HG02970 (cell line): ENCODE measurements at regions not wholly inside any gene's neighbourhood (a gene's known extent, or its start where the extent isn't known, plus 50 kb on each side); places are given as distances from the start of the nearest gene placed in this dataset.
"Not testable (repeated sequence)": the region's sequence is repeated elsewhere in the genome, so short reads cannot be mapped to it uniquely, and the experiment has no call there.

Experiments
- ATAC-seq: cut with Tn5 transposase; IDR thresholded peaks from one replicate; pipeline ENCODE4 v1.9.1; 2021; ENCODE audit warnings: mild to moderate bottlenecking, moderate library complexity, moderate number of reproducible peaks; ENCODE audit not compliant: unreplicated experiment, low FRiP score

DNA sequence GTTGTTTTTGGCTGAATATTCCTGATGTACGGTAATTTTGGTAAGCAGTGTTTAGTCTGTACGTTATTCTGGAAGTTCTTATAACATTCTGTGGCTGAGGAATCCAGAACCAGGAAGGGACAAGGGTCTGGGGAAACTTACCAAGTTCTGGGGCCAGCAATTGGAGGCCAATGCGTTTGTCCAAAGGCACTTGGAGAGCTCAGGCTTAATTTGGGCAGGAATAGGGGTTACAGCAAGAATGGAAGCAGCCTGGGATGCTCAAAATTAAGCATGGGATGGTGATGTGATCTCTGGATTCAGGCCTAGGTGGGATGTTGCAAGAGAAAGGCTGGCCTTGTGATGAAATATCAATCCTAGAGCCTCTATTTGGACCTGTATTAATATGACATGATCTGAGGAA, 235.2 kb upstream of the NOX3 start:
- ATAC-seq, result no peak

DNA sequence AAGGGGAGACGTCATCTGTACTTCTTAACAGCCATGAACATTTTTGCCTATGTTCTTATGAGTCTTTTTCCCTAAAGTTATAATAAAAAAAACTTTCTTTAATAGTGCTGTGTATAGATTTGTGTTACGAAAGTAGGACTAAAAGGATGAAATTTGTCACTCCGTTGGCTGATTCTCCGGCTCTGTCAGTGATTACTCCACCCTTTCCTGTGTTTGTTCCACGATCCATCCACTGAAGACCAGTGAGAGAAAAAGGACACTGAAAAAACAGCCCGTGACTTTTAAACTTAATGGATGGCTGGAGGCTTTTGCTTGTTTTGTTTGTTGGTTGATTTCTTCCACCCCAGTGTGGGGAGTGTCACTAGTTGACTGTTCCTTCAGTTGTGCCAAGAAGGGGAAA, 232.0 kb upstream of the NOX3 start:
- ATAC-seq, result no peak

DNA sequence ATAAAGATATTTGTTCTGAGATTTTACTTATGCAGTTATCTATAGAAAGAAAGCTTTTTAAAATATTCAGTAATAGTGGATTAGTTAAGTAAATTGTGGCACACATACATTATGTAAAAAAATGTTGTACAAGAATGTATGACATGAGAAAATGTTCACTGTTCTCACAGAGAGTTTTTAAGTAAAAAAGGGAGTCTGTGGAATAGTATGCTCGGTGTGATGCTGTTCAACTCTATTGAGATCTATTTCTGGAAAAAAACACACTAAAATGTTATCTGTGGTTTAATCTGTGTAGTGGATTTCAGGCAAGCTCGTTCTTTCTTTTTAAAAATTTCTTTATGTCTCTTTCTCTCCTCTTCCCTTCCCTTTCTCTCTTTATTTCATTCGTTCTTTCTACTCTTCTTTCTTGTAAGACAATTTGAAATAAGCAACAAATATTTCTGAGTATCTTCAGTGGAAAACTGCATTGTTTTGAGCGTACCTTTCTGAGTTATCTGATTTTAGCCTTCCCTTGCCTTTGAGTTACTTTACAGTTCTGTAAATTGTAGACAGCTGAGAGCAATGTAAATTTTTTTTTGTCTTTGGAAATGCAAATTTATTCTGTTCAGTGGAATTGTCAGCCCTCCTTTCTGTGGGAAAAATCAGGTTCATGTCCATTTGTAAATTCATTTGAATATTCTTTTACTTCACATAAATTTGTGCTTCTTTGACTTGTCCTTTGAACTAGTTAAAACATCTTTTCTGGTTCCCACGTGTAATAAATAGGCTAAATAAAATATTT, 229.0 kb upstream of the NOX3 start:
- no peak for ATAC-seq

DNA sequence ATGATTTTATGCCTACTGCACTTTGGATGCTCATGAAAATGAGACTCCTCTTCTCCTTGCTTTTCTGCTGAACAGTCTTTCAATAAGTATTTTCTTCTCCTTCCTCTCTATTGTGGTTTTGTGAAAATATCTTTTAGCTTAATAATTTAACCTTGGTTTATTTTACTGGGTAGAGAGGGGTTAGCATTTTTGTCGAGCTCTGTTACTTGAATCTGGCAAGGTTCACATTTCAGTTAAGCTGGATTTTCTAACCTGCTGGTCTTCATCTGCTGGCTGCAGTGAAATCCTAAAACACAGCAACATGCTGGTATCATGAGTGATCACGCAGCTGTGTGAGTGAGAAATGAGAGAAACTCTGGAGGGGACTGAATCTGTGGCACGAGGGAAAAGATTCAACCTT, 222.7 kb upstream of the NOX3 start:
- ATAC-seq, result no peak

DNA sequence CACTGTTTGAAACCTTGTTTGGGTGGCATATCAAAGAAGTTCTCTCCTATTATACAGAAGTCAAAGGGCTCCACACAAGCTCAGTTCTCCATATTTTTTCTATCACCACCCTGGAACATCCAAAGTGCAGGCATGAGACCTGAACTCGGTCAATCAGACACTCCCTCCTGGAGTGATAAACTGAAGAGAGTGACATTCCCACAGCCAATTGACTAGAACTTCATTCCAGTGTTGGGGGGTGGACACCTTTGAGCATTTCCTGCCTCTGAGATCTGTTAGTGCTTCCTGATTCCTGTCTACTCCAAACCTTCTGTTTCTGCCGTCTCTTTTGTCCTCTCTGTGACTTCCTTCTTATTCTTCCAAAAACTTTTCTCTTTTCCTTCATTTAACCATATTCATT, 220.7 kb upstream of the NOX3 start:
- ATAC-seq, result no peak

DNA sequence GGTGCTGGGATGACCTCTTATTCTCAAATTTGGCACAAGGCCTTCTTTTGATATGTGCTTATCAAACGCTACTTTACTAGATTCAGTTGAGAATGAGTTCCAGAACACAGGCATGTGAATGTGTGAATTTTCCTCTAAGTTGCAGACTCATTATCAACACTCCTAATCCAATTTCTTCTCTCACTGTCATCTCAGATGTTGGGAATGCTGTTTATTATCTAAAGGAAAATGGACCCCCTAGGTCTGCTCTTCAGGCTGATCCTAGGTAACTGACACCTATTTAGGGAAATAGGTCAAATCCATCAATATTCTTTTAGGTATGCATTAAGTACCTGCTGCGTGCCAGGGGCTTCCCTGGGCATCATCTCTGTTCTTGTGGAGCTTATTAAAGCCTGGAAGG, 215.0 kb upstream of the NOX3 start:
- no peak for ATAC-seq

DNA sequence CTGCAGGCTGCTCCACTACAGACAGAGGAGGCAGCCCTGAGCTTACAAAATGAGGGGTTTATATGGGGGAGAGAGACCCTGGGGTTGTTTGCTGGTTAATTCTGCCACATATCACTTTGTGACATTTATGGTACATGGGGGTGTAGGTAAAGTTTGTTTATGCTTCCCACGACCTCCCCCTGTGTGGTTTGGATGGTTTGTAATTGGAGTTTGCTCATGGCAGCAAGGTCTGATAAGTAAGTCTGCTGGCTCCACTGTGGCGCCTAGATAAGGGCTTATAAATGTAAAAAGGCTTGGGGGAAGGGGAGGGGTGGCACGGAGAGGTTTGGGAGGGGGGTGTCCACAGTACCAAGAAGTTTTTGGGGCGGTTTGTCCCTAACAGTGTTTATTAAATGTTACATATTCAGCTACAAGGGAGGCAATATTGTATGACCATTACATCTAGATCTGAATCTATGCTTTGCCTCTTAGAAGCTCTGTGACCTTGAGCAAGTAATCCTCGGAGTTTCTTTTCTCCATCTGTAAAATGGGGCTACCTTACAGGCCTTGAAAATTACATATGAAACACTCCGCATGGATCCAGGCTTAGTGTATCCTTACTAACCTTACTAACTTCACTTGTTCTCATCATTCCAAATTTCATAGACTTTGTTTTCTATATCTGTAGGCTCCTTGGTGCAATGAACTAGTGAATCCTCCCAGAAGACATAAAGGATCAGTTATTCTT, 204.8 kb upstream of the NOX3 start:
- no peak for ATAC-seq

DNA sequence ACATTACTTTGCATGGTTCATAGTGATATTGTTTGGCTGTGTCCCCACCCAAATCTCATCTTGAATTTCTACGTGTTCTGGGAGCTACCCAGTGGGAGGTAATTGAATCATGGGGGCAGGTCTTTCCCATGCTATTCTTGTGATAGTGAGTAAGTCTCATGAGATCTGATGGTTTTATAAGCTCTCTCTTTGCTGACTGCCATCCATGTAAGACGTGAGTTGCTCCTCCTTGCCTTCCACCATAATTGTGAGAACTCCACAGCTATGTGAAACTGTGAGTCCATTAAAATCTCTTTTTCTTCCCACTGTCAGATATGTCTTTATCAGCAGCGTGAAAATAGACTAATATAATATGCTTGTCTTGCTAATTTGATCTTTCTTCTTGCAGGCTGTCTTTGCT, 200.4 kb upstream of the NOX3 start:
- ATAC-seq, result no peak

DNA sequence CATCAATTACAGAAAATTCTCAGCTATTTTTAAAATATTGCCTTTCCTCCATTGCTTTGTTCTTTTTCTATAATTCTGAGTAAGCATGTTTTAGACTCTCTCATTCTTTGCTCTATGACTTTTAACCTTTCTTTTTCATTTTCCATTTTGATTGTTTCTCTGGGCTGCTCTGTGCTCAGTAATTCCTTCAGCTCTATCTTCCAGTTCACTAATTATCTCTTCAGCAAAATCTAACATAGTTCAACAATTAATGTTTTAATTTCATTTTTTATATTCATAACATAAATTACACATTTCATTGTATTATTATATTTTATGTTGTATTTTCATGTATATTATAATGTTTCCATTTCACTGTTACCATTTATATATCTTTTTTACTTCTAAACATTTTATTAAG, 198.8 kb upstream of the NOX3 start:
- ATAC-seq, result no peak

DNA sequence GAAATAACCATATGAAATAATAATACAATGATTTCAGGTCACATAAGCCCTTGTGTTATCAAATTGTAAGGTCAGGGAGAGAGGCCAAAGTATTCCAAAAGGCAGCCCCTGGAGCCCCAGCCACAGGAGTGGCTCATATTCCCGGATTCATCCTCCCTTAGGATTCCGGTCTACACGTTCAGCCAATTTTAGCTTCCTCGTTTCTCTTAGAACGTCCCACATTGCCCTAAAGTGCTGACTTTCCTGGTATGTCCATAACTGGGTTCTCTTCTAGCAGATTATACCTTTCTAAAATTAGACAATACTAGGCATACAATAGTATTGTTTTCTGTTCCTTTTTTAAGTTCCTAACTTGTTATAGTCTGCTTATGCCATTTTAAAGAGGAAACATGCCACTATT, 192.7 kb upstream of the NOX3 start:
- no peak for ATAC-seq

DNA sequence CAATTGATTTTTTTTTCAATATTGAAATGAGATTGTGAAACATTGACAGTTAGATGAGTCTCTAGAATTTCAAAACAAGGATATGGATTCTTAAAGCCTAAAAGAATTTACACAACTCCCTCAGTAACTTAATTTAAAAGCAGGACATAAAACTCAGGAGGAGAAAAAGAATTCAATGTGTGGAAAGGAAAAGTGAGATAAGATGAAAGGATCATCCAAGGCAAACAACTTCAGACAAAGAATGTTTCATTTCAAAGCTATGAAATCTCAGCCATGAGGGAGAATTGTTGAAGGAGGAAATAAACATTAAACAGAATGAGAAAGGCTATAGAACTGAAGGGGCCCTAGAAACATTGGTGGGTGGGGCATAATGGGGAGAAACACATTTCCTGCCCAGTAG, 191.7 kb upstream of the NOX3 start:
- no peak for ATAC-seq

DNA sequence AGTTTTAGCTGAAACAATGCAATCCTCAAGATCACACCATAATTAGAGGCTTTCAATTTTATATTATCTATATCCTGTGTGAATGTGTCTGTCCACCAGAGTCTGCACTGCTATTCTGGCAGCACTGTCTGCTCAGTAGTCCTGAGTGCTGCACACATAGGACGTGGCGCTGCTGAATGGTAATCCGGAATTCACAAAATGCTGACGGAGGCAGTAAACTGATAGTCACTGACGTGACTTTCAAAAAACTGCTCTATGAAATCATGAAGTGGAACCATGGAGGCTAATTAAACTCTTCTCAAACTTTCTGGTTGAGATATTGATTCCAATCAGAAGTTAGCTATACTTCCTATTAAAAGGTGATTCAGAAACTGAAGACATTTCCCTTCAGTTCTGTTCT, 190.8 kb upstream of the NOX3 start:
- ATAC-seq, result no peak

DNA sequence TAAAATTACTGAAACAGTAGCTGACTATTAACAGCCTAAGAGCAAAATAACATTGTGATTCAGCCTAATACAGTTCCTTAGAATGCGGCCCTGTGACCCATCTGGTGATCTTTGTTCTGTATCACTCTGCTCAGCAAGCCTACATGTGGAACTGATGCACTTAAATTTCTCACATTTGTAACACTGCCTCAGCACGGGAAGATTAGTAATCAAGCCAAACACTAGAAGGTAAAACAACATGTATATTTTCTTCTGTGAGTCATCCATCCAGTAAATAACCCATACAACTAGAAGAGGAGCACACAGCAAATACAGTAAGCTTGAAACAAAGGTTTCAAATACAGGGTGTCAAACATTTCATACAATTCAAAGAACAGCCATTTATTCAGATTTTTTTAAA, 189.7 kb upstream of the NOX3 start:
- ATAC-seq, result no peak

DNA sequence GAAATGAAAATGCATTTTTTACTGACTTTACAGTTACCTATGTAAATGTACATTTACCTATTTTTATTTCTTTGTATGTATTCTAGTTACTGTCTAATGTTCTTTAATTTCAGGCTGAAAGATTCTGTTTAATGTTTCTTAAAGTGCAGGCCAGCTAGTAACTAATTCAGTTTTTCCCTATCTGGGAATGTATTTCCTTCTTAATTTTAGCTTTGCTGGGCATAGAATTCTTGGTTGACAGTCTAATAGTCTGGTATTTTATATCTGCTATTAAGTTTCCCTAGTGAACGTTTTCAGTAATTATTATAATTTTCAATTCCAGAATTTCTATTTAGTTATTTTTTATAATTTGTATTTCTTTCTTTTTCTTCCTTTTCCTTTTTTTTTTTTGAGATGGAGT, 186.0 kb upstream of the NOX3 start:
- no peak for ATAC-seq

DNA sequence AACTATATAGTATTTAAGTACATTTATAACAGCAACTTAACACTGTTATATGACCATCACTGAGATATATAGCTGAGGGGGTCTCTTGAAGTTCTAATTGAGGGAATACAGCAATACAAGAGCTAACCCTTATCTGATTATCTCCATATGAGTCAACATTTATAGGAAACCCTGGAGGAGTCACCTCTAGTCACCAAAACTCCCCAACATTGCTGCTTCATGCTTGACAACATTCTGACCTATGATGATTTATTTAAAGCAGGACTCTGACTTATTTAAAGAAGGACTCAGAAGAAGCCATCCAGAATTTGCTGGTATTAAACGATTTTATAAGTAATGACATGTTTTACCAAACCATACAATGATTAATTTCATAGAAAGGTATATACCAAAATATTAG, 182.6 kb upstream of the NOX3 start:
- no peak for ATAC-seq

DNA sequence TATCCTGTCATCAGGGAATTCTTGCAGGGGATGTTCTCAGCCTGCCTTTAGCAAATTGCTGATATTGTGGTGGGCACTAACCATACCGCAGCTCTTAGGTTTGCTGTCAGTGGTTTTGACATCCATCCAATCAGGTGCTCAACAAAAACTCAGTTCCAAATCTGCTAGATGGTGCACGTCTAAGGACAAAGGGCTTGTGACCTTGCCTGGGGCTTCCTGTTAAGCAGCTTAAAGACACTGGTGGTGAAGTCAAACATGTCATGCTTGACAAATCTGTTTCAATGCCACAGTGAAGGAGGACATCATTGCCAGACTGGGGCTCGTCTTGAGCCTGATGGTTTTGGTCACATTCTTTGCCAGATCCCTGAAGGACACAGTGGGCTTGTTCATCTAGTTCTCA, 179.8 kb upstream of the NOX3 start:
- no peak for ATAC-seq

DNA sequence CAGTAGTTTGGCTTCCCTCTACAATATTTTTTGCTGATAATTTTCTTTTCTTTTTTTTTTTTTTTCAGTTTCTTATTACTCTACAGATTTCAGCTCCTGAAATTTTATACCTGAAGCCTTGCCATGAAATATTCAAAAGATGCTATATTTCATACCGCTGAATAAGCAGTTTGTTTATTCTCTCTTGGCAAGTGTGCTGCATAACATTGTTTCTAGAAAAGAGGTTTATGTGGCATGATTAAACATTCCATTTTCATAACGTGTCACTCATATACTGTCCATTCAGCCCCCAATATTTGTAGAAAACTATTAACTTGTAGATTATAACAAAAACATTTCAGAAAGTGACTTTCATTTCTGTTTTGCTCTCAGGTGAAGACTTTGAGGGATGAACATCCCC, 174.4 kb upstream of the NOX3 start:
- no peak for ATAC-seq

DNA sequence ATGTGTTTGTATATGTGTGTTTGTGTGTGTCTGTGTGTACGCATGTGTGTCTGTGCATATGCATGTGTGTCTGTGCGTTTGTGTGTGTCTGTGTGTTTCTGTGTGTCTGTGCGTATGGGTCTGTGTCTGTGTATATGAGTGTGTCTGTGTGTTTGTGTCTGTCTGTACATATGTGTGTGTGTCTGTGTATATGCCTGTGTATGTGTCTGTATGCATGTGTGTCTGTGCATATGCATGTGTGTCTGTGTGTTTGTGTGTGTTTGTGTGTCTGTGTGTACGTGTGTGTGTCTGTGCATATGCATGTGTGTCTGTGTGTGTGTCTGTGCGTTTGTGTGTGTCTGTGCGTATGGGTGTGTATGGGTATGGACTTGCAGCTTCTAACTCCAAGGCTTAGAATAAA, 174.0 kb upstream of the NOX3 start:
- no peak for ATAC-seq

DNA sequence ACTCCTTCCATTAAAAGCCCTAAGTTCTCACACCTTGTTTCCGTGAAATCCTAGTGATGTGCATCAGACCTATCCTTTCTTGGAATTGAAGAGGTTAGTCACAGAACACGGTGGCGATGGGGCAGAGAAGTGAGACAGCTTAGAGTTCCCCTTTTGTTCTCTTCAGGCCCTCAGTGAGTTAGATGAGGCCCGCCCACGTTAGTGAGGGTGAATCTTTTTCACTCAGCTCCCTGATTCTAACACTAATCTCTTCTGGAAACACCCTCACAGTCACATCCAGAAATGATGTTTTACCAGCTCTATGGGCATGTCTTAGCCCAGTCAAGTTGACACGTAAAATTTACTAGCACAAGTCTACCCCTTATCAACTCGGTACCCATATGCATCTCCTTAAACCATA, 172.7 kb upstream of the NOX3 start:
- no peak for ATAC-seq

DNA sequence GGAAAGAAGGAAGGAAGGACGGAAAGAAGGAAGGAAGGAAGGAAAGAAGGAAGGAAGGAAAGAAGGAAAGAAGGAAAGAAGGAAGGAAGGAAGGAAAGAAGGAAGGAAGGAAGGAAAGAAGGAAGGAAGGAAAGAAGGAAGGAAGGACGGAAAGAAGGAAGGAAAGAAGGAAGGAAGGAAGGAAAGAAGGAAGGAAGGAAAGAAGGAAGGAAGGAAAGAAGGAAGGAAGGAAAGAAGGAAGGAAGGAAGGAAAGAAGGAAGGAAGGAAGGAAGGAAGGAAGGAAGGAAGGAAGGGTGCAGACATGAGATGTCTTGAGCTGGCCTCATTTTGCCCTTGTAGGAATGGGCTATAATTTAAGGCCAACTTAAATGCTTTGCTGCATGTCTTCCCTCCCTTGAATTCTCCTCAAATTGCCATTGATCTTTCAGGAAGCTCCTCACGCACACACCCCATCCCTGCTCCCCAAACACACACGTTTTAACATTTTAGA, 172.1 kb upstream of the NOX3 start:
- not testable (repeated sequence) for ATAC-seq

DNA sequence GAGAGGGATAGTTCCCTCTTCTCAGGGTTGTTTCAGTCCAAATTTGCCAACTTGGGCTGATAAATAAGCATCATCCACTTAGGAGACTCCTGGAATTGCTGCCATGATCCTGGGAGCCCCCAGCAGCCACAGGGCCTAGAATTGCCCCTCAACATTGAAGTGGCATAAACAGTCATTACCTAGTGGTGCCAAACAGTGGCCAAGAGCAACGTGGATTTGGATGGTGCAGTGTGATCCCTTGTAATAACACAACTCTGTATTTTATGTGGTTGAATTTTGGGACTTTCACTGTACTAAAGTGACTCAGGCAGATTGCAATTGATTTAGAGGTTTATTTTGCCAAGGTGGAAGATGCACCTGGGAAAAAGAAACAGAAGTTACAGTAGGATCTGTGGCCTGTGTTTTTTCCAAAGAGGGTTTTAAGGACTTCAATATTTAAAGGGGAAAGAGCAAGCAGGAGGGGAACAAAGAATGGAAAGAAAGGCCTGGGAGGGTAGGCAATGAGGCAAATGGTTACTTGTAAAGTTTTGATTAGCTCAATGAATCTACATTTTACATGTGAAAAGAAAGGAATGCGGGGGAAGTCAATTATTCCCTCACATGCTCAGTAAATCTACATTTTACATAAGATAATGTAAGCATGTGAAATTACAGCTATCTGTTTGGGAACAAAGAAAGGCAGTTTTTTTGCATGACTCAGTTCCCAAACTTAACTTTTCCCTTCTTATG, 168.0 kb upstream of the NOX3 start:
- ATAC-seq, result no peak
